Keratinocyte (primary cell): ENCODE measurements at regions not wholly inside any gene's neighbourhood (a gene's known extent, or its start where the extent isn't known, plus 50 kb on each side); places are given as distances from the start of the nearest gene placed in this dataset.

Experiments used
- DNase-seq: peaks from one replicate; pipeline ENCODE4 v3.0.0-alpha.2; 2011; ENCODE audit warnings: low read depth, missing footprints, low spot score
- FAIRE-seq: peaks from 2 replicates; lab custom pipeline; 2011; peaks lifted over from hg19 to GRCh38; lab: Jason Lieb, UNC
- H2AFZ ChIP-seq: 2 replicates; pipeline ENCODE4 v1.6.0; 2012; ENCODE audit warnings: low read length, control low read depth, inconsistent platforms; ENCODE audit not compliant: control insufficient read depth
- H3K27ac ChIP-seq: 2 replicates; pipeline ENCODE4 v1.5.1; 2011; ENCODE audit warnings: low read length; ENCODE audit not compliant: control insufficient read depth, insufficient read depth
- H3K27me3 ChIP-seq: 3 replicates; pipeline ENCODE4 v1.6.0; 2011; ENCODE audit warnings: low read length; ENCODE audit not compliant: control insufficient read depth, insufficient read depth; ENCODE audit errors: extremely low read depth
- H3K36me3 ChIP-seq, 2 experiments: 2 replicates in 1 of 2; 3 replicates in 1 of 2; pipeline ENCODE4 v1.5.1; 2011; ENCODE audit warnings: low read length in 2 of 2, mild to moderate bottlenecking in 1 of 2; ENCODE audit not compliant: control insufficient read depth in 2 of 2, insufficient read depth in 2 of 2; ENCODE audit errors: extremely low read depth in 1 of 2
- H3K4me1 ChIP-seq: 3 replicates; pipeline ENCODE4 v1.5.1; 2011; ENCODE audit warnings: low read length; ENCODE audit not compliant: control insufficient read depth, insufficient read depth; ENCODE audit errors: extremely low read depth
- H3K4me2 ChIP-seq: 3 replicates; pipeline ENCODE4 v1.6.0; 2011; ENCODE audit warnings: low read depth, low read length; ENCODE audit not compliant: control insufficient read depth, insufficient read depth; ENCODE audit errors: extremely low read depth
- H3K4me3 ChIP-seq, 3 experiments: fragments of 200-600 bp in 1 of 3; sonication (generic) in 1 of 3; 2 replicates in 2 of 3; 3 replicates in 1 of 3; pipeline ENCODE4 v1.5.1; 2011 to 2016; ENCODE audit warnings: low read length in 3 of 3, mild to moderate bottlenecking in 3 of 3, control low read depth in 2 of 3, inconsistent platforms in 1 of 3, low read depth in 1 of 3, mixed read lengths in 1 of 3, mixed run types in 1 of 3, moderate library complexity in 1 of 3; ENCODE audit not compliant: control insufficient read depth in 2 of 3, insufficient read depth in 2 of 3; ENCODE audit errors: extremely low read depth in 1 of 3
- H3K79me2 ChIP-seq: 2 replicates; pipeline ENCODE4 v1.6.0; 2012; ENCODE audit warnings: low read length; ENCODE audit not compliant: control insufficient read depth, insufficient read depth
- H3K9ac ChIP-seq: 3 replicates; pipeline ENCODE4 v1.6.0; 2011; ENCODE audit warnings: low read length; ENCODE audit not compliant: control insufficient read depth, insufficient read depth; ENCODE audit errors: extremely low read depth
- H3K9me1 ChIP-seq: 3 replicates; pipeline ENCODE4 v1.6.0; 2011; ENCODE audit warnings: low read length; ENCODE audit not compliant: control insufficient read depth, insufficient read depth; ENCODE audit errors: extremely low read depth
- H3K9me3 ChIP-seq: 2 replicates; pipeline ENCODE4 v1.5.1; 2012; ENCODE audit warnings: low read depth, low read length; ENCODE audit not compliant: control insufficient read depth
- H4K20me1 ChIP-seq: 3 replicates; pipeline ENCODE4 v1.6.0; 2011; ENCODE audit warnings: low read length; ENCODE audit not compliant: control insufficient read depth, insufficient read depth; ENCODE audit errors: extremely low read depth
- EZH2 ChIP-seq: IDR thresholded peaks from one replicate; pipeline ENCODE4 v1.6.1; 2012; ENCODE audit warnings: inconsistent platforms, mild to moderate bottlenecking, low read length, moderate library complexity
- dilution Hi-C: fragments of 300-500 bp; cut with MboI; formaldehyde crosslinking; loops from one replicate; pipeline ENCODE4 v1.7.0; 2020; ENCODE audit warnings: low sequenced_read_pairs; ENCODE audit not compliant: extremely low pct_ligation_motif_present
- TF ChIP-seq, protein P1 (sequence below), 3 experiments: IDR thresholded peaks in 1 of 3; conservative IDR thresholded peaks in 1 of 3; optimal IDR thresholded peaks in 1 of 3; 2 replicates in 2 of 3; 3 replicates in 1 of 3; pipeline versions ENCODE3 to v1.5.1; 2011; ENCODE audit warnings: low read length in 3 of 3, mild to moderate bottlenecking in 3 of 3, moderate library complexity in 2 of 3, control low read depth in 1 of 3, inconsistent platforms in 1 of 3; ENCODE audit not compliant: insufficient read depth in 2 of 3; ENCODE audit errors: extremely low read depth in 1 of 3

DNA sequence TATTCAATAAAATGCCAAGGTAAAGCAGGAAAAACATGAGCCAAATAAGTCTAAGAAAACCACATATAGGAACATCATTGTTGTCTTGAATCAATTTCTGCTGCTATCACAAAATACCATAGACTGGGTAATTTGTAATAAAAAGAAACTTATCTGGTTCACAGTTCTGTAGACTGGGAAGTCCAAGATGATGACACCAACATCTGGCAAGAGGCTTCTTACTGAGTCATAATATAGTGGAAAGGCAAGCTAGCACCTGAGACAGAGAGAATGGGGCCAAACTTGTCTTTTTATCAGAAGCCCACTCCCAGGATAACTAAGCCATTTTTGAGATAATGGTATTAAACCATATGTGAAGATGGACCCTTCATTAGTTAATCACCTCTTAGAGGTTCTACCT lies 975.9 kb downstream of the FLRT2 start:
- dilution Hi-C loops = no loop called here
- no peaks in the 10 kb centered on the region for H4K20me1 ChIP-seq
- H3K36me3 ChIP-seq = no peaks in the 10 kb centered on the region
- no peaks in the 10 kb centered on the region for H3K9me3 ChIP-seq
- no peaks in the 10 kb centered on the region for H3K79me2 ChIP-seq
- H3K4me2 ChIP-seq = no peak overlapping the region
- TF ChIP-seq EZH2 = no peak
- TF ChIP-seq, protein P1, sequence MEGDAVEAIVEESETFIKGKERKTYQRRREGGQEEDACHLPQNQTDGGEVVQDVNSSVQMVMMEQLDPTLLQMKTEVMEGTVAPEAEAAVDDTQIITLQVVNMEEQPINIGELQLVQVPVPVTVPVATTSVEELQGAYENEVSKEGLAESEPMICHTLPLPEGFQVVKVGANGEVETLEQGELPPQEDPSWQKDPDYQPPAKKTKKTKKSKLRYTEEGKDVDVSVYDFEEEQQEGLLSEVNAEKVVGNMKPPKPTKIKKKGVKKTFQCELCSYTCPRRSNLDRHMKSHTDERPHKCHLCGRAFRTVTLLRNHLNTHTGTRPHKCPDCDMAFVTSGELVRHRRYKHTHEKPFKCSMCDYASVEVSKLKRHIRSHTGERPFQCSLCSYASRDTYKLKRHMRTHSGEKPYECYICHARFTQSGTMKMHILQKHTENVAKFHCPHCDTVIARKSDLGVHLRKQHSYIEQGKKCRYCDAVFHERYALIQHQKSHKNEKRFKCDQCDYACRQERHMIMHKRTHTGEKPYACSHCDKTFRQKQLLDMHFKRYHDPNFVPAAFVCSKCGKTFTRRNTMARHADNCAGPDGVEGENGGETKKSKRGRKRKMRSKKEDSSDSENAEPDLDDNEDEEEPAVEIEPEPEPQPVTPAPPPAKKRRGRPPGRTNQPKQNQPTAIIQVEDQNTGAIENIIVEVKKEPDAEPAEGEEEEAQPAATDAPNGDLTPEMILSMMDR (optimal IDR thresholded peaks at IDR 0.05 in 1 of 3, IDR thresholded peaks at IDR 0.05 in 1 of 3, conservative IDR thresholded peaks at IDR 0.05 in 1 of 3; ENCODE audit: extremely low read depth in 1 of 3, insufficient read depth in 2 of 3, low read length in 3 of 3) = no peak
- no peak for FAIRE-seq
- no peak overlapping the region for H3K27ac ChIP-seq
- no peak for DNase-seq
- no peak overlapping the region for H3K9ac ChIP-seq
- H3K27me3 ChIP-seq = no peaks in the 10 kb centered on the region
- no peak overlapping the region for H3K4me3 ChIP-seq
- no peaks in the 10 kb centered on the region for H3K4me1 ChIP-seq
- H3K9me1 ChIP-seq = no peaks in the 10 kb centered on the region
- H2AFZ ChIP-seq = no peak overlapping the region

DNA sequence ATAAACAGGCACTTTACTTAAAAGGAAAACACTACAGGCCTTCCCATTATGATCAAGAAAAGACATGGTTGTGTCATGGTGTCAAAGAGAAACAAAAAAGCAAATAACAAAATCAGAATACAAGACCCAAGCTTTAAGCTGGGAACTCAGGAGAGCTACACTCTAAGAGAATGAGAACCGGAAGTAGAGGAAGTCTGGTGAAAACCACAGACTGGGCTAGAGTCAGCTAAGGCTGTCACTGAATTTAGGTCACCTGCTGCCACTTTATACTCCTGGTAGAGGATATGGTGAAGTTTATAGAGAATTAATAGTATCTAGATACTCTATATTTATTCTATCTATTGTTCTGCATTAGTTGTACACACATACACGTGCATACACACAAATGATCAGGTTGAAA lies 971.7 kb downstream of the FLRT2 start:
- Histone ChIP-seq H3K9me1 (no peaks in the 10 kb centered on the region), H3K4me1 (no peaks in the 10 kb centered on the region), H2AFZ (no peak overlapping the region), H3K79me2 (no peaks in the 10 kb centered on the region), H4K20me1 (no peaks in the 10 kb centered on the region), H3K4me2 (no peak overlapping the region), H3K4me3 (no peak overlapping the region), H3K27me3 (no peaks in the 10 kb centered on the region), H3K36me3 (no peaks in the 10 kb centered on the region), H3K9me3 (no peaks in the 10 kb centered on the region), H3K27ac (no peak overlapping the region), H3K9ac (no peak overlapping the region)
- FAIRE-seq (no peak), DNase-seq (no peak)
- dilution Hi-C loops = no loop called here
- no peak for TF ChIP-seq EZH2

DNA sequence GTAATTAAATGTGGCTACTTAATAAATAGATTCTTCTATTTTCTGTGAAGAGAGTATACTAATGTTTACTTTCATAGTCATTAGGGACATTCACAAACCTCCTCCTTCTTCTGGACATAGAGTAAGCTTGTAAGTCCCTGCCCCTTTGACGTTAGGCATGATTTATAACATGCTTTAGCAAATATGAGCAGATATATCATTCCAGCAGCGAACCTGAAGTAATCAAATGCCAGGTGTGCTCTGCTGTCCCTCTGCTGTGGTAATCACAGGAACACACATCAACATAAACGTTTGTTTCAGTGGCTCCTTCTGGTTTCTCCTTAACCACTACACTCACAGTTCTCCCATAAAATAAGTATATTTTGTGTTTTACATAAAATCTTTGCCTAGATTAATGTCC lies 961.8 kb downstream of the FLRT2 start:
- Histone ChIP-seq H2AFZ (no peak overlapping the region), H3K79me2 (no peaks in the 10 kb centered on the region), H3K27ac (no peak overlapping the region), H3K9me1 (no peaks in the 10 kb centered on the region), H3K4me3 (no peak overlapping the region), H3K4me2 (no peak overlapping the region), H3K27me3 (no peaks in the 10 kb centered on the region), H4K20me1 (no peaks in the 10 kb centered on the region), H3K9me3 (no peaks in the 10 kb centered on the region), H3K4me1 (no peaks in the 10 kb centered on the region), H3K36me3 (no peaks in the 10 kb centered on the region), H3K9ac (no peak overlapping the region)
- dilution Hi-C loops = no loop called here
- no peak for DNase-seq
- no peak for FAIRE-seq
- no peak for TF ChIP-seq EZH2
- TF ChIP-seq, protein P1 (optimal IDR thresholded peaks at IDR 0.05 in 1 of 3, IDR thresholded peaks at IDR 0.05 in 1 of 3, conservative IDR thresholded peaks at IDR 0.05 in 1 of 3; ENCODE audit: extremely low read depth in 1 of 3, insufficient read depth in 2 of 3, low read length in 3 of 3) = no peak
